Neural crest cell (in vitro differentiated cells): ENCODE measurements at regions not wholly inside any gene's neighbourhood (a gene's known extent, or its start where the extent isn't known, plus 50 kb on each side); places are given as distances from the start of the nearest gene placed in this dataset.

ENCODE experiments used
- DNase-seq: peaks from one replicate; pipeline ENCODE4 v3.0.0; 2021; ENCODE audit warnings: low read depth, mixed read lengths, low spot score
- H3K27ac Mint-ChIP-seq: one replicate; pipeline ENCODE4 v1.8.0; 2021; ENCODE audit warnings: mild to moderate bottlenecking, mixed read lengths; ENCODE audit not compliant: unreplicated experiment
- H3K27me3 Mint-ChIP-seq: 2 replicates; pipeline ENCODE4 v1.8.0; 2021; ENCODE audit warnings: low read depth, mild to moderate bottlenecking, mixed read lengths
- H3K36me3 Mint-ChIP-seq: 2 replicates; pipeline ENCODE4 v1.8.0; 2021; ENCODE audit warnings: low read depth, mild to moderate bottlenecking, mixed read lengths
- H3K4me1 Mint-ChIP-seq: 2 replicates; pipeline ENCODE4 v1.8.0; 2021; ENCODE audit warnings: mixed read lengths
- H3K4me3 Mint-ChIP-seq: one replicate; pipeline ENCODE4 v1.8.0; 2021; ENCODE audit warnings: mild to moderate bottlenecking, mixed read lengths
- H3K9me3 Mint-ChIP-seq: 2 replicates; pipeline ENCODE4 v1.8.0; 2021; ENCODE audit warnings: mixed read lengths
- CTCF ChIP-seq: fragments of 200-600 bp; sonication (generic); conservative IDR thresholded peaks from 2 replicates; pipeline ENCODE4 v1.5.0; 2021; ENCODE audit warnings: antibody characterized with exemption, mild to moderate bottlenecking

GRCh38 chr1:116460783-116461376 is 87.8 kb downstream of the ATP1A1 start:
- no peak overlapping the region for H3K4me3 Mint-ChIP-seq
- H3K36me3 Mint-ChIP-seq, result no peaks in the 10 kb centered on the region
- no peak for DNase-seq
- TF ChIP-seq CTCF, result no peak
- no peaks in the 10 kb centered on the region for H3K27me3 Mint-ChIP-seq
- no peaks in the 10 kb centered on the region for H3K9me3 Mint-ChIP-seq
- no peak overlapping the region for H3K27ac Mint-ChIP-seq
- H3K4me1 Mint-ChIP-seq, result peaks cover 23% of the 10 kb centered on the region

- no peak overlapping the region for H3K27ac Mint-ChIP-seq
- H3K36me3 Mint-ChIP-seq, result no peaks in the 10 kb centered on the region
- peaks cover 1% of the 10 kb centered on the region for H3K9me3 Mint-ChIP-seq
- peaks cover under 1% of the 10 kb centered on the region for H3K27me3 Mint-ChIP-seq
- TF ChIP-seq CTCF, result no peak
- DNase-seq, result no peak
- peaks cover 27% of the 10 kb centered on the region for H3K4me1 Mint-ChIP-seq
- H3K4me3 Mint-ChIP-seq, result no peak overlapping the region
Observed at GRCh38 chr1:116461723-116462122, 88.7 kb downstream of the ATP1A1 start.

GRCh38 chr1:116462722-116463121 is 89.7 kb downstream of the ATP1A1 start:
- H3K36me3 Mint-ChIP-seq, result no peaks in the 10 kb centered on the region
- DNase-seq, result no peak
- H3K27me3 Mint-ChIP-seq, result peaks cover 3% of the 10 kb centered on the region
- peaks cover 27% of the 10 kb centered on the region for H3K4me1 Mint-ChIP-seq
- peaks cover 3% of the 10 kb centered on the region for H3K9me3 Mint-ChIP-seq
- no peak overlapping the region for H3K4me3 Mint-ChIP-seq
- TF ChIP-seq CTCF, result no peak
- no peak overlapping the region for H3K27ac Mint-ChIP-seq

- Mint-ChIP-seq H3K36me3 (no peaks in the 10 kb centered on the region), H3K27ac (no peak overlapping the region), H3K4me3 (no peak overlapping the region), H3K9me3 (peaks cover 3% of the 10 kb centered on the region), H3K4me1 (peaks cover 17% of the 10 kb centered on the region), H3K27me3 (peaks cover 3% of the 10 kb centered on the region)
- no peak for DNase-seq
- TF ChIP-seq CTCF, result no peak
Observed at GRCh38 chr1:116463730-116464129, 90.7 kb downstream of the ATP1A1 start.
